CD4-positive, alpha-beta T cell treated with Interferon gamma for 1 hour (primary cell): ENCODE measurements at regions not wholly inside any gene's neighbourhood (a gene's known extent, or its start where the extent isn't known, plus 50 kb on each side); places are given as distances from the start of the nearest gene placed in this dataset.

ENCODE experiments used
- DNase-seq: peaks from one replicate; pipeline ENCODE4 v3.0.0-alpha.2; 2020

- no peak for DNase-seq
Observed at GRCh38 chr20:60294632-60295031, 336.4 kb downstream of the CDH26 start.

GRCh38 chr20:60295214-60295613, 337.0 kb downstream of the CDH26 start:
- DNase-seq: no peak

GRCh38 chr20:60297649-60298048, 339.4 kb downstream of the CDH26 start:
- no peak for DNase-seq

- DNase-seq: no peak
Observed at GRCh38 chr20:60298647-60299046, 340.4 kb downstream of the CDH26 start.

GRCh38 chr20:60299951-60300350, 341.7 kb downstream of the CDH26 start:
- DNase-seq: no peak

GRCh38 chr20:60300374-60300773, 342.2 kb downstream of the CDH26 start:
- no peak for DNase-seq

- no peak for DNase-seq
Observed at GRCh38 chr20:60302875-60303274, 344.7 kb downstream of the CDH26 start.

GRCh38 chr20:60304026-60304590, 345.9 kb downstream of the CDH26 start:
- no peak for DNase-seq

- DNase-seq: no peak
Observed at GRCh38 chr20:60304931-60305330, 346.7 kb downstream of the CDH26 start.

- no peak for DNase-seq
Observed at GRCh38 chr20:60306105-60306504, 347.9 kb downstream of the CDH26 start.

GRCh38 chr20:60306551-60306950, 348.3 kb downstream of the CDH26 start:
- no peak for DNase-seq

GRCh38 chr20:60310560-60311349, 352.5 kb downstream of the CDH26 start:
- no peak for DNase-seq

GRCh38 chr20:60313191-60313590, 355.0 kb downstream of the CDH26 start:
- no peak for DNase-seq

GRCh38 chr20:60313614-60314013, 355.4 kb downstream of the CDH26 start:
- no peak for DNase-seq

- DNase-seq: no peak
Observed at GRCh38 chr20:60314727-60315126, 356.5 kb downstream of the CDH26 start.

- no peak for DNase-seq
Observed at GRCh38 chr20:60316476-60317158, 358.4 kb downstream of the CDH26 start.

- no peak for DNase-seq
Observed at GRCh38 chr20:60317401-60317800, 359.2 kb downstream of the CDH26 start.

GRCh38 chr20:60321601-60322000, 363.4 kb downstream of the CDH26 start:
- no peak for DNase-seq

GRCh38 chr20:60326821-60327220, 368.6 kb downstream of the CDH26 start:
- DNase-seq: no peak

- DNase-seq: no peak
Observed at GRCh38 chr20:60327971-60328660, 369.9 kb downstream of the CDH26 start.

- no peak for DNase-seq
Observed at GRCh38 chr20:60330461-60330860, 372.2 kb downstream of the CDH26 start.

GRCh38 chr20:60331688-60332300, 373.6 kb downstream of the CDH26 start:
- no peak for DNase-seq

- no peak for DNase-seq
Observed at GRCh38 chr20:60332523-60332922, 374.3 kb downstream of the CDH26 start.
